ENCODE measurements at regions not wholly inside any gene's neighbourhood (a gene's known extent, or its start where the extent isn't known, plus 50 kb on each side); places are given as distances from the start of the nearest gene placed in this dataset.

DNA sequence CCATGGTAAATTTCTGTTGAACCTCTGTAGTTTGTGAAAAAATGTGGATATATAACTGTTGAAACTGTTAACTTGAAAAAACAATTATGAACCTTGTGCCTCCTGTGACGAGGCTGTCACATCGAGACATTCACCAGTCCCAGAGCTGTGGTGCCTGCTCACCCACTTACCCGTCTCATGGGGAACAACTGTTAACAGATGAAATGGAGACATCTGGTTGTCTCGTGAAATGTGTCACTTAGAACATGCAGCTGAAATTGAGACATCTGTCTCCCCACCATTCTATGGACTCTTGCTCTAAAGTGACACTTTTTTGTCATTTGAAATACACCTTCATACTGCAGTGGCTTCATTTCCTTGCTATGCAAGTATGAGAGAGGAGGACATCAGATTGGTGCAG is 240.6 kb downstream of the GXYLT1 start:
- Histone ChIP-seq H3K4me1 (ENCODE audit: insufficient read depth, low read length) (no peaks in the 10 kb centered on the region), H3K79me2 (ENCODE audit: low read length) (no peaks in the 10 kb centered on the region), H3K9me2 (replicated peaks; ENCODE audit: low read length) (no peaks in the 10 kb centered on the region), H4K20me1 (ENCODE audit: low read length) (no peaks in the 10 kb centered on the region), H3K27me3 (ENCODE audit: low read length) (no peaks in the 10 kb centered on the region; the same call in 1 of the 2 replicates), H3K9me3 (ENCODE audit: low read length) (no peaks in the 10 kb centered on the region), H2AFZ (ENCODE audit: low read length) (no peak overlapping the region), H3K4me3 (ENCODE audit: low read length) (no peak overlapping the region), H3K9ac (ENCODE audit: low read length) (no peak overlapping the region), H3F3A (ENCODE audit: low read length, unreplicated experiment) (no peaks in the 10 kb centered on the region), H3K27ac (ENCODE audit: low read length) (no peak overlapping the region), H3K4me2 (ENCODE audit: low read length) (no peak overlapping the region), H3K36me3 (ENCODE audit: low read depth, low read length) (no peaks in the 10 kb centered on the region)
- ATAC-seq (no peak), DNase-seq (no peak)
- BruUV-seq (replicated peaks), result no TSS peak
- intact Hi-C loops (cut with micrococcal nuclease), result no loop called here
- ChIA-PET CTCF (no interaction called here), POLR2A (ENCODE audit: unreplicated experiment) (no interaction called here)
- TF ChIP-seq EZH2 (IDR thresholded peaks at IDR 0.05; ENCODE audit: low read length, unreplicated experiment), result no peak
- no peak for TF ChIP-seq EZH2phosphoT487 (IDR thresholded peaks at IDR 0.05; ENCODE audit: borderline replicate concordance, low read length)
- TF ChIP-seq, protein P1, sequence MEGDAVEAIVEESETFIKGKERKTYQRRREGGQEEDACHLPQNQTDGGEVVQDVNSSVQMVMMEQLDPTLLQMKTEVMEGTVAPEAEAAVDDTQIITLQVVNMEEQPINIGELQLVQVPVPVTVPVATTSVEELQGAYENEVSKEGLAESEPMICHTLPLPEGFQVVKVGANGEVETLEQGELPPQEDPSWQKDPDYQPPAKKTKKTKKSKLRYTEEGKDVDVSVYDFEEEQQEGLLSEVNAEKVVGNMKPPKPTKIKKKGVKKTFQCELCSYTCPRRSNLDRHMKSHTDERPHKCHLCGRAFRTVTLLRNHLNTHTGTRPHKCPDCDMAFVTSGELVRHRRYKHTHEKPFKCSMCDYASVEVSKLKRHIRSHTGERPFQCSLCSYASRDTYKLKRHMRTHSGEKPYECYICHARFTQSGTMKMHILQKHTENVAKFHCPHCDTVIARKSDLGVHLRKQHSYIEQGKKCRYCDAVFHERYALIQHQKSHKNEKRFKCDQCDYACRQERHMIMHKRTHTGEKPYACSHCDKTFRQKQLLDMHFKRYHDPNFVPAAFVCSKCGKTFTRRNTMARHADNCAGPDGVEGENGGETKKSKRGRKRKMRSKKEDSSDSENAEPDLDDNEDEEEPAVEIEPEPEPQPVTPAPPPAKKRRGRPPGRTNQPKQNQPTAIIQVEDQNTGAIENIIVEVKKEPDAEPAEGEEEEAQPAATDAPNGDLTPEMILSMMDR (conservative IDR thresholded peaks at IDR 0.05; ENCODE audit: low read depth, low read length), result no peak

- Histone ChIP-seq H3F3A (ENCODE audit: low read length, unreplicated experiment) (no peaks in the 10 kb centered on the region), H3K79me2 (ENCODE audit: low read length) (no peaks in the 10 kb centered on the region), H3K4me2 (ENCODE audit: low read length) (no peak overlapping the region), H2AFZ (ENCODE audit: low read length) (no peak overlapping the region), H3K27ac (ENCODE audit: low read length) (no peak overlapping the region), H3K9me3 (ENCODE audit: low read length) (no peaks in the 10 kb centered on the region), H3K36me3 (ENCODE audit: low read depth, low read length) (no peaks in the 10 kb centered on the region), H3K4me1 (ENCODE audit: insufficient read depth, low read length) (no peaks in the 10 kb centered on the region), H3K4me3 (ENCODE audit: low read length) (no peak overlapping the region), H3K9ac (ENCODE audit: low read length) (no peak overlapping the region), H3K27me3 (ENCODE audit: low read length) (no peaks in the 10 kb centered on the region; the same call in 1 of the 2 replicates), H3K9me2 (replicated peaks; ENCODE audit: low read length) (no peaks in the 10 kb centered on the region), H4K20me1 (ENCODE audit: low read length) (no peaks in the 10 kb centered on the region)
- ATAC-seq (no peak), DNase-seq (no peak)
- ChIA-PET POLR2A (ENCODE audit: unreplicated experiment) (no interaction called here), CTCF (no interaction called here)
- TF ChIP-seq EZH2 (IDR thresholded peaks at IDR 0.05; ENCODE audit: low read length, unreplicated experiment) (no peak), EZH2phosphoT487 (IDR thresholded peaks at IDR 0.05; ENCODE audit: borderline replicate concordance, low read length) (no peak)
- TF ChIP-seq, protein P1 (conservative IDR thresholded peaks at IDR 0.05; ENCODE audit: low read depth, low read length), result no peak
- no TSS peak for BruUV-seq (replicated peaks)
- intact Hi-C loops (cut with micrococcal nuclease), result no loop called here
Observed at GRCh38 chr12:41903014-41903708, 241.5 kb downstream of the GXYLT1 start.

DNA sequence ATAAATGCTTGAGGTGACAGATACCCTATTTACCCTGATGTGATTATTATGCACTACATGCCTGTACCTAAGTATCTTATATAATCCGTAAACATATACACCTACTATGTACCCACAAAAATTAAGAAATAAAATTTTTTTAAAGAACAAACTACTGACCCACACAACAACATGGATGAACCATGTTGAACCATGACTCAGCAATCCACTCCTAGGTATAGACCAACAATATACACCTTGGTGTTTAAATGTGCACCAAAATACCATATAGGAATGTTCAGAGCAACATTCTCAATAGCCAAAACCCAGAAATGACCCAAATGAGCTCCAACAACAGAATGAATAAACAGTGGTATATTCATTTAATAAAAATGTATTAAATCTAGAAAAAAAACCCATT is 245.1 kb downstream of the GXYLT1 start:
- ChIA-PET POLR2A (ENCODE audit: unreplicated experiment) (no interaction called here), CTCF (no interaction called here)
- H3K4me2 ChIP-seq (ENCODE audit: low read length), result no peak overlapping the region
- peaks cover 11% of the 10 kb centered on the region; the same call in 1 of the 2 replicates for H3K27me3 ChIP-seq (ENCODE audit: low read length)
- no peak for DNase-seq
- no peak overlapping the region for H3K27ac ChIP-seq (ENCODE audit: low read length)
- intact Hi-C loops (cut with micrococcal nuclease), result no loop called here
- no peaks in the 10 kb centered on the region for H3K36me3 ChIP-seq (ENCODE audit: low read depth, low read length)
- H3F3A ChIP-seq (ENCODE audit: low read length, unreplicated experiment), result no peaks in the 10 kb centered on the region
- no peaks in the 10 kb centered on the region for H3K9me2 ChIP-seq (replicated peaks; ENCODE audit: low read length)
- no peaks in the 10 kb centered on the region for H3K79me2 ChIP-seq (ENCODE audit: low read length)
- H2AFZ ChIP-seq (ENCODE audit: low read length), result no peak overlapping the region
- BruUV-seq (replicated peaks), result no TSS peak
- no peaks in the 10 kb centered on the region for H3K9me3 ChIP-seq (ENCODE audit: low read length)
- H4K20me1 ChIP-seq (ENCODE audit: low read length), result no peaks in the 10 kb centered on the region
- no peaks in the 10 kb centered on the region for H3K4me1 ChIP-seq (ENCODE audit: insufficient read depth, low read length)
- no peak for TF ChIP-seq EZH2 (IDR thresholded peaks at IDR 0.05; ENCODE audit: low read length, unreplicated experiment)
- TF ChIP-seq, protein P1 (conservative IDR thresholded peaks at IDR 0.05; ENCODE audit: low read depth, low read length), result no peak
- TF ChIP-seq EZH2phosphoT487 (IDR thresholded peaks at IDR 0.05; ENCODE audit: borderline replicate concordance, low read length), result no peak
- no peak overlapping the region for H3K4me3 ChIP-seq (ENCODE audit: low read length)
- no peak overlapping the region for H3K9ac ChIP-seq (ENCODE audit: low read length)
- no peak for ATAC-seq

Measured in PC-3 (cell line).